NCI-H748 (cell line): ENCODE measurements at regions not wholly inside any gene's neighbourhood (a gene's known extent, or its start where the extent isn't known, plus 50 kb on each side); places are given as distances from the start of the nearest gene placed in this dataset.
A peak's percentile ranks its signal among the peaks of the same experiment; 100 is the strongest.
"Not testable (repeated sequence)": the region's sequence is repeated elsewhere in the genome, so short reads cannot be mapped to it uniquely, and the experiment has no call there.

Experiments
- DNase-seq: peaks from one replicate; lab custom pipeline; 2025; ENCODE audit not compliant: unreplicated experiment; lab: John Stamatoyannopoulos, UW

DNA sequence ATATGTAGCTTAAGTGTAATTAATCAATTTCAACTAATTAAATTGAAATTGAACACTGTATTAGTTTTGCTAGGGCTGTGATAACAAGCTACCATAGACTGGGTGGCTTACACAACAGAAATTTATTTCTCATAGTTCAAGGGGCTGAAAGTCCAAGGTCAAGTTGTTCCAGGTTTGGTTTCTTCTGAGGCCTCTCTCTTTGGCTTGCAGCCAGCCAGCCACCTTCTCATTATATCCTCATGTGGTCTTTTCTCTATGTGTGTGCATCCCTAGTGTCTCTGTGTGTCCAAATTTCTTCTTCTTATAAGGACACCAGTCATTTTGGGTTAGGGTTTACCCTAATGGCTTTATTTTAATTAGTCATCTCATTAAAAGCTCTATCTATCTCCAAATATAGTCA is 611.7 kb downstream of the UTRN start:
- no peak for DNase-seq

GRCh38 chr6:144897441-144897921 is 612.3 kb downstream of the UTRN start:
- peak; percentile 11 for DNase-seq

GRCh38 chr6:144898052-144898689 is 613.0 kb downstream of the UTRN start:
- no peak for DNase-seq

DNA sequence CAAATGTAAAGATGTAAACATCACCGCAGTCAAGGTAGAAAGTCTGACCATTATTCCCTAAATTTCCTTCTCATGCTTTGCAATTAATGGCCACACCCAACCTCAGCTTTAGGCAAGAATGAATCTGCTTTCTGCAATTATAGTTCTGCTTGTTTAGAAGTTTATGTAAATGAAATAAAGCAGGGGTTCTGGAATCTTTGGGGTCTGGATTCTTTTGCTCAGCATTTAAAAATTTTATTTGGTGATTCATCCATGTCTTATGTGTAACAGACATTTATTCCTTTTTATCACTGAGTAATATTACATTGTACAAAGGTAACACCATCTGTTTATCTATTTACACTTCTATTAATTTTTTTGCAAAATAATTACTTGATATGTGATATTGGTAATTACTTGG is 613.6 kb downstream of the UTRN start:
- no peak for DNase-seq

DNA sequence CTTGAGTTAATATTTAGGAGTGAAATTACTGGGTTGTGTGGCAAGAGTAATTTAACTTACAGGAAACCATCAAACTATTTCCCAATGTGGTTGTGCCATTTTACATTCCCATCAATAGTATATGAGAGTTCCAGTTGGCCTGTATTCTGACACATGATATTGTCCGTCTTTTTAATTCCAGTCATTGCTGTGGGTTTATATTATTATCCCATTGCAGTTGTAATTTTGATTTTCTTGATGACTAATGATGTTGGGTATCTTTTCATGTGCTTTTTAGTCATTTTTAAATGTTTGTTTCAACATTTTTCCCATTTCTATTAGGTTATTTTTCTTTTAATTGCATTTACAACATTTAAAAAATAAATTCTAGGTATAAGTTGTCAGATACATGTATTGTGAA is 614.0 kb downstream of the UTRN start:
- DNase-seq = no peak

DNA sequence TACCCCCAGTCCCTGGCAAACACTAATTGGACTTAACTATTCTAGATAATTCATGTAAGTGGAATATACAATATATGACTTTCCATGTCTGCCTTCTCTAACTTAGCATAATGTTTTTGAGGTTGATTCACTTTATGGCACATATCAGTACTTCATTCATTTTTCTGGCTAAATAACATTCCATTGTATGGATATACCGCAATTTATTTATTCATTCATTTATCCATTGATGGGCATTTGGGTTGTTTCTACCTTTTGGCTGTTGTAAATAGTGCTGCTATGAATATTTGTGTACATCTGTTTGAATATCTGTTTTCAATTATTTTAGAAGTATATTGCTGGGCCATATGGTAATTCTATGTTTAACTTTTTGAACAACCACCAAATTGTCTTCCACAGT is 616.3 kb downstream of the UTRN start:
- no peak for DNase-seq

DNA sequence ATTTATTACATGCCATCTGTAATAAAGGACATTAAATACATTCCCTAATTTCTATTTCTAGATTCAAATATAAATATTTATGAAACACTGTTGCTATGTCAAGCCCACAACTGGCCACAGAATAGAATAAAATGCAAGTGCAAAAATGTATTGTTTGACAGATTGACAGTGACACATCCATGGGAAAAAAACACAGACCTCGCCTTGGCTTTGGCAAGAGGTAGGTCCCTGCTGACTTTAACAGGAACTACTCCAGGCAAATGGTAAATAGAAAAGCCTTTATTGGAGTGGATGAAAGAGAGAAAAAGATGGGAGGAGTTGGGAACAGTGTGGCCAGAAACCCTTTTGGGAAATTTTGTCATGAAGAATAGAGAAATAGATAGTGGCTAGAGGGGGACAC is 622.9 kb downstream of the UTRN start:
- DNase-seq = no peak

DNA sequence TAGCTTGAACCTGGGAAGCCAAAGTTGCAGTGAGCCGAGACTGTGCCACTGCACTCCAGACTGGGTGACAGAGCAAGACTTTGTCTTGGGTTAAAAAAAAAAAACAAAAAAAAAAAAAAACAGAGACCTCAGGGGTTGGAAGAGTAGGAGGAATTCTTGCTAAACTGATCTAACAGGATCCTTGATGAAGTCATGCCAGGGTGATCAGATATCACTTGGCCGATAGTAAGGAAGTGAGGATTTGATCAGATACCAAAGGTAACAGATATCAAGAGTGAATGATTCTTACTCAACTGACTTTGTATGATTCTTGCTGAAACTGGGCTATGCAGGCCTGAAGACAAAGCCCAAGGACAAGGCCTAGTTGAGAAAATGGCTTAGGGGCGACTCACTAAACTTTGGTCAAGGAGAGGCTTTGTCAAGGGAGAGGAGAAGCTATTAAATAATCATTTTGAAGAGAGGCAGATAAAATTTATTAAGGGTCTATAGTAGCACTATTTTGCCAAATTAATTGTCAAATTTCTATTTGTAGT is 624.7 kb downstream of the UTRN start:
- DNase-seq = no peak

GRCh38 chr6:144911322-144911721 is 626.2 kb downstream of the UTRN start:
- no peak for DNase-seq

DNA sequence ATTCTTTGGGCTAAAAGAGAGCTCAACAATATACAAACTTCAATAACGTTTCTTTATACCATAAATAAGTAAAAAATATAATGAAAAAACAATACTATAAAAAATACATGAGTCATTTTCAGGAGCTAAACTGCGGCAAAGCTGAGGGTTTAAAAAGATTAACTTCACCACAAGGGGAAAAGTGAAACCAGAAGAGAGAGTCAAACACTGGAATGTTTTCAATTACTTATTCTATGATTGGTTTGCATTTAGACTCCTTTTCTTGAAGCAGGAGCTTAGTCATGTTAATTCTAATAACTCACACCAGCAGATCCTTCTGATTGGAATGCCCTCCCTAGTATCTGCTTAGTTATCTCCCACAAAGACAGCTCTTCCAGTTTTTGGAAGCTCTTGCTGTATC is 627.3 kb downstream of the UTRN start:
- DNase-seq = no peak

DNA sequence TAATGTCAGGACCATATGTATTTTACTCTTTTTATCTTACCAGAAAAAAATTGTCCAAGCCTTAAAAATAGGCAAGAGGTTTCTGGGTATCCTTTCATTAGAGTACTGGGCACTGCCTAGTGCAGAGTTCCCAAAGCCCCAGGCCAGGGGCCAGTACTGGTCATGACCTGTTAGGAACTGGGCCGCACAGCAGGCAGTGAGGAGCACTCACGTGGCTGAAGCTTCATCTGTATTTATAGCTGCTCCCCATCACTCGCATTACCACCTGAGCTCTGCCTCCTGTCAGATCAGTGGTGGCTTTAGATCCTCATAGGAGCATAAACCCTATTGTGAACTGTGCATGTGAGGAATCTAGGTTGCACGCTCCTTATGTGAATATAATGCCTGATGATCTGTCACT is 632.9 kb downstream of the UTRN start:
- no peak for DNase-seq

- DNase-seq = no peak
These were observed 634.4 kb downstream of the UTRN start for GRCh38 chr6:144919560-144919959.

DNA sequence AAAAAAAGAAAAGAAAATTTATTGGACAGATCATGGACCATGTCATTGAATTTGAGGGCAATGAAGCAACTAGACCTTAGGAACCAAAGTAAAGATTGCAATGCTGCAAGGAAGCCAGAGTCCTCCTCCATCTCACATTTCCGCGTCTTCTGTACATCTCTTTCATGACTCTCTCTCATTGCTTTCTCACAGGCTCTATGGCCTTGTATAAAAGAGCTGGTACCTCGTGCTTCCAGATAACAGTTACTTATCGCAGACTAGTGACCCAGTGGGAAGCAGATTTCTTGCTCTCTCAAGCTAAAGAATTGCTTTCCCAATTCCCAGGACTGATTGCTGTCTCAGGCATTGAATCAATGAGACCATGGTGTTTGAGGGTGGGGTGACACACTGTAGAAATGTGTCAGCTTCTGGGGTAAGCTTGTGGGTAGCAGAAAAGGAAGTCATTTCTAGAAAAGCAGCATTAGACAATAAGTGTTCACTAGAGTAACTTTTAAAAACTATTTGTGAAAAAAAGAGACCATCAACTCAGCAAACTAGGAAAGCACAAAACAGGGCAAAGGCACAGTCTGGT is 635.3 kb downstream of the UTRN start:
- DNase-seq = no peak

GRCh38 chr6:144921206-144921975 is 636.3 kb downstream of the UTRN start:
- DNase-seq = no peak

- no peak for DNase-seq
These were observed 637.1 kb downstream of the UTRN start for GRCh38 chr6:144922120-144922722.

DNA sequence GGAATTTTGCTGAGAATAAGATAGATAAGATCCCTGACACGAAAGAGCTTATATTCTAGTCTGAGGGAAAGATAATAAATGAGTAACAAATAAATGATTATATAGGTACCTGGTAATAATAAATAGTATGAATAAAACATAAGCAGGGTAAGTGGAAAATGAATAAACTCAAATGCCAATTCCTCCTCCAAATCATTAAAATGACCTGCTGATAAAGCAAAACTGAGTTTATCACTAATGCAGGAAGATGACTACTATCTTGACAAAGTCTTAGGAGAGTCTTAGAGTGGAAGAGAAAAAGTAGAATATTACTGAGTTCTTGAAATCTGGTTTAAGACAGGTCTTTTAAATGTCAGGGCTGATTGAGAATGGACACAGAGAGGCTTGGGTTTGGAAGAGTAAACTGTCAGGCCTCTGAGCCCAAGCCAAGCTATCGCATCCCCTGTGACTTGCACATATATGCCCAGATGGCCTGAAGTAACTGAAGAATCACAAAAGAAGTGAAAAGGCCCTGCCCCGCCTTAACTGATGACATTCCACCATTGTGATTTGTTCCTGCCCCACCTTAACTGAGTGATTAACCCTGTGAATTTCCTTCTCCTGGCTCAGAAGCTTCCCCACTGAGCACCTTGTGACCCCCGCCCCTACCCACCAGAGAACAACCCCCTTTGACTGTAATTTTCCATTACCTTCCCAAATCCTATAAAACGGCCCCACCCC is 637.8 kb downstream of the UTRN start:
- DNase-seq = not testable (repeated sequence)

- not testable (repeated sequence) for DNase-seq
These were observed 638.3 kb downstream of the UTRN start for GRCh38 chr6:144923491-144923787.

DNA sequence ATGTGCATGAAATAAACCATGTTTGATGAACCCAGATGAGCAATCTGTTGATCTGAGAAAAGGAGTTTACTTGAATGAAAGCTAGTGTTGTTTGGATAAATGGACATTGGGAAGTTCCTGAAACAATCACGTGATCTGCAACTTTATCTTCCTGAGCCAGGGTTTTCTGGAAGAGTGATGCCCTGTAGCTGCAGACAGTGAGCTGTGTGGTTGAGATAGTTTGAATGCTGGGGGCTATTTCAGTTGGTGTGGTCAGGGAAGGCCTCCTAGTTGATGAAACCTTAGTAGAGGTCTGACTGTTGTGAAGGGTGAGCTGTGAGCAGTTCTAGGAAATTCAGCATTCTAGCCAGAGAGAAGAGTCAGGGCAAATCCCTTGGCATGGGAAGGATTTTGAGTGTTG is 643.7 kb downstream of the UTRN start:
- no peak for DNase-seq

DNA sequence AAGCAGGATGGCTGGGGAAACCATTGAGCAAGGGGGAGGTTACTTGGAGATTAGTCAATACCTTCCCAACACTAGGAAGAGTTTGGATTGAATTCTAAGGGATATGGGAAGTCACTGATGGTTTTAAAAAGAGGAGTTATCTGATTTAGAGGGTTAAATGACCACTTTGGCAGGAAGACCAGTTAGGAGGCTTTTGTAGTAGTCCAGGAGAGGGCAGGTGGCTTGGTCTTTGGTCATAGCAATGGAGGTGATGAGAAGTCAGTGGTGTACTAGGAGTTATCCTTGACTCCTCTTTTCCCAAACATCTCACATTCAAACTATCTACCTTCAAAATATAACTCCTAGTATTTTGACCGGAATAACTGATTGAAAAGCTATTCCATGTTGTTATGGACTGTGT is 644.1 kb downstream of the UTRN start:
- no peak for DNase-seq

- DNase-seq = peak; percentile 65
These were observed 646.3 kb downstream of the UTRN start for GRCh38 chr6:144931172-144932035.
